SK-N-SH treated with all-trans-retinoic acid at 6 μM for 48 hours (cell line): ENCODE measurements at regions not wholly inside any gene's neighbourhood (a gene's known extent, or its start where the extent isn't known, plus 50 kb on each side); places are given as distances from the start of the nearest gene placed in this dataset.

ENCODE experiments used
- ARNTL ChIP-seq: fragments of 450-650 bp; formaldehyde crosslinking; IDR thresholded peaks from 2 replicates; pipeline ENCODE4 v1.5.0; 2020; ENCODE audit warnings: low read depth, mild to moderate bottlenecking, moderate library complexity, borderline replicate concordance
- BACH2 ChIP-seq: fragments of 250-450 bp; sonication (Bioruptor Pico); IDR thresholded peaks from 2 replicates; pipeline ENCODE4 v1.9.0; 2021; ENCODE audit warnings: mild to moderate bottlenecking, borderline replicate concordance
- CREB5 ChIP-seq: fragments of 250-450 bp; sonication (Bioruptor Pico); IDR thresholded peaks from 2 replicates; pipeline ENCODE4 v1.5.1; 2020; ENCODE audit warnings: low read depth, mild to moderate bottlenecking, moderate library complexity
- CSRNP3 ChIP-seq: fragments of 250-450 bp; sonication (Bioruptor Pico); IDR thresholded peaks from 2 replicates; pipeline ENCODE4 v1.5.1; 2021; ENCODE audit warnings: mild to moderate bottlenecking, moderate library complexity
- PATZ1 ChIP-seq: fragments of 250-450 bp; sonication (Bioruptor Pico); IDR thresholded peaks from 2 replicates; pipeline ENCODE4 v1.8.0; 2020; ENCODE audit warnings: mild to moderate bottlenecking, moderate library complexity, borderline replicate concordance
- POU6F1 ChIP-seq: fragments of 250-450 bp; sonication (Bioruptor Pico); IDR thresholded peaks from 2 replicates; pipeline ENCODE4 v1.8.0; 2021; ENCODE audit warnings: low read depth, mild to moderate bottlenecking, moderate library complexity, borderline replicate concordance
- ZFP3 ChIP-seq: fragments of 250-450 bp; sonication (Bioruptor Pico); IDR thresholded peaks from 2 replicates; pipeline ENCODE4 v1.5.0; 2020; ENCODE audit warnings: mild to moderate bottlenecking, moderate library complexity

GRCh38 chr16:27701381-27701780 is 151.4 kb downstream of the KATNIP start:
- TF ChIP-seq PATZ1 (CRISPR knock-in tag) (no peak), POU6F1 (CRISPR knock-in tag) (no peak), BACH2 (CRISPR knock-in tag) (no peak), ARNTL (CRISPR knock-in tag) (no peak), CREB5 (CRISPR knock-in tag) (no peak), ZFP3 (CRISPR knock-in tag) (no peak), CSRNP3 (CRISPR knock-in tag) (no peak)
